GM21717 (cell line): ENCODE measurements at regions not wholly inside any gene's neighbourhood (a gene's known extent, or its start where the extent isn't known, plus 50 kb on each side); places are given as distances from the start of the nearest gene placed in this dataset.

Experiments
- ATAC-seq: cut with Tn5 transposase; IDR thresholded peaks from one replicate; pipeline ENCODE4 v1.9.1; 2021; ENCODE audit warnings: mild to moderate bottlenecking, moderate library complexity; ENCODE audit not compliant: unreplicated experiment

GRCh38 chr10:125222515-125223308 is 62.3 kb upstream of the CTBP2 start:
- no peak for ATAC-seq

GRCh38 chr10:125221716-125222115 is 61.4 kb upstream of the CTBP2 start:
- ATAC-seq = no peak

GRCh38 chr10:125219776-125220175 is 59.4 kb upstream of the CTBP2 start:
- ATAC-seq = no peak

- no peak for ATAC-seq
These were observed 58.6 kb upstream of the CTBP2 start for GRCh38 chr10:125218967-125219366.

- no peak for ATAC-seq
These were observed 57.8 kb upstream of the CTBP2 start for GRCh38 chr10:125217990-125218675.

- ATAC-seq = no peak
These were observed 56.5 kb upstream of the CTBP2 start for GRCh38 chr10:125216861-125217260.

- ATAC-seq = no peak
These were observed 55.9 kb upstream of the CTBP2 start for GRCh38 chr10:125216309-125216708.

GRCh38 chr10:125214283-125214570 is 53.9 kb upstream of the CTBP2 start:
- no peak for ATAC-seq

GRCh38 chr10:125213541-125214282 is 53.3 kb upstream of the CTBP2 start:
- ATAC-seq = no peak

- ATAC-seq = no peak
These were observed 51.9 kb upstream of the CTBP2 start for GRCh38 chr10:125212150-125212809.
